COLO668 (cell line): ENCODE measurements at regions not wholly inside any gene's neighbourhood (a gene's known extent, or its start where the extent isn't known, plus 50 kb on each side); places are given as distances from the start of the nearest gene placed in this dataset.

Experiments
- DNase-seq: peaks from one replicate; lab custom pipeline; 2025; ENCODE audit not compliant: unreplicated experiment; lab: John Stamatoyannopoulos, UW

DNA sequence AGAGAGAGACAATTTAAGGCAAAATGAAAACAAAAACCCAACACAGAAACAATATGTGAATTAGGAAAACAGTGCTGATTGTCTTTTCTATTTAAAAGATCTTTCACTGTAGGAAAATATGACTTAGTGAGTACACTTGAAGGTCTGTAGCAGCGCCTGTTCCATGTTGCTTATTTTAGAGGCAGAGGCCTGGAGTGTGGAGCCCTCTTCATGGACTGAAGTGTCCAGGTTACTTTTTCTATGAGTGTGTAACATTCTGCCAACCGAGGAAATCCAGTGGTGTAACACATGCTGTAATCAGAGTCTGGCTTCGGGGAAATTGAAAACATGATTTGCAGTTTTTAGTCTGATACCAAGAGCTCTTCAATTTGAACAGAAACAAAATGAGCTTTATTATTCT is 64.0 kb upstream of the GPRIN3 start:
- no peak for DNase-seq

DNA sequence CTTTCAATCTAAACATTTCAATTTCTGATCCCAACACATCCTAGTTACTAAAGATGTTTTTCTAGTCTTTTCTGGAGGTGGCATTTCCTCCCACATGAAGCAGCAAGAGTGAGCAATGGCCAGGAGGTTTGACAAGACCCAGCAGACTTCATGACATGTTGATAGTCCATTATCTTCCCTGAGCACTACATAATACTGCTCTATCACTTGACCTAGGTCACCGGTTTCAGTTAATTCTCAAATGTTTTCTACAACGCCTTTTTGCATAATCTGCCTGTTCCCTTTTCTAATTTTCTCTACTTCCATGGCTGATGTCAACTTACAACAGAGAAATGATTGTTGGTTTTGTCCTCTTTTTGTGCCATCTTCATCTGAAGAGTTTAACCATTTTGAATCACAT is 62.0 kb upstream of the GPRIN3 start:
- DNase-seq, result no peak

DNA sequence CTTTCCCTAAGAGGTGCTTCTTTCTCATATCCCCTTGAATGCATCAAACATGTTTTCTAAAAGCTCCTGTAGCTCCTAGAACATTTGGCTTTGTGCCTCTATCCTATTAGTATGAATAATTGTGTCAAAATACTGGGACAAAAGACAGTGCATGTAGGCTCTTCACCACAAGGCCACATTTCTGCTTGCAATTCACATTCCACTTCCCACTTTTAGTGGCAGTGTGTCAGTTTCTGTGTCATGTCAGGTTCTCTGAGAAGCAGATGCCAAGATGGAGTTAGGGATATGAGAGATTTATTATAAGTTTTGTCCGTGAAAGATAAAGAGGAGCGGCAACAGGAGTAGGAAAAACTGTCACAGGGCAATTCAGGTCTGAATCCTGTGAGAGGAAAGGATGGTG is 61.3 kb upstream of the GPRIN3 start:
- no peak for DNase-seq

- DNase-seq, result no peak
These were observed 58.2 kb upstream of the GPRIN3 start for GRCh38 chr4:89365776-89366175.

DNA sequence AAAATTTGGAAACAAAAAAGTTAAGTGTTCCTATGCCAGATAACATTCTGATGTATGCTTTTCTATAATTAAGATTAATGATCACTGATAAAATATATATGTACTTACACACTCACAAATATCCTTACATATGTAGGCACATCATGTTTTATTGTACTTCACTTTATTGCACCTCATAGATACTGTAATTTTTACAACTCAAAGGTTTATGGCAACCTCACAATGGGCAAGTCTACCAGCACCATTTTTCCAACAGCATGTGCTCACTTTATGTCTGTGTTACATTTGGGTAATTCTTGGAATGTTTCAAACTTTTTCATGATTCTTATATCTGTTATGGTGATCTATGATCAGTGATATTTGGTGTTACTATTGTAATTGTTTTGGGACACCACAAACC is 57.8 kb upstream of the GPRIN3 start:
- DNase-seq, result no peak

DNA sequence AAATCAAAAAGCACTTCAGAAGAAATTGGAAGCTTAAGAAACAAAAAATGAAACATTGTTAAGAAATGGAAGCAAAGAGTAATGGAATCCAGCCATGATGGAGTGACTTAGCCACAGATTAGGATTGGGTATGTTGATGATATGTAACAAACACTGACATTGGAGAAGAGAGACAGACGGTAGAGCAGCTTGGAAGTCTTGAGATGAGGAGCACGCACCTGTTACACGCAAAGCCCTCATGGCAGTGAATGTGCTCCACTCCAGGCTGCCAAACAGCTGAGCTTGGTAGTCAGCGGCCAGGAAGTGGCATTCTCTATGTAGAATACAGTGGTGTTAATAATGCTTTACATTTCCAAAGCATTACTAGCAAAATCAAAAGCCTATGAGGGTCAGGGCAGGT is 56.9 kb upstream of the GPRIN3 start:
- DNase-seq, result no peak

DNA sequence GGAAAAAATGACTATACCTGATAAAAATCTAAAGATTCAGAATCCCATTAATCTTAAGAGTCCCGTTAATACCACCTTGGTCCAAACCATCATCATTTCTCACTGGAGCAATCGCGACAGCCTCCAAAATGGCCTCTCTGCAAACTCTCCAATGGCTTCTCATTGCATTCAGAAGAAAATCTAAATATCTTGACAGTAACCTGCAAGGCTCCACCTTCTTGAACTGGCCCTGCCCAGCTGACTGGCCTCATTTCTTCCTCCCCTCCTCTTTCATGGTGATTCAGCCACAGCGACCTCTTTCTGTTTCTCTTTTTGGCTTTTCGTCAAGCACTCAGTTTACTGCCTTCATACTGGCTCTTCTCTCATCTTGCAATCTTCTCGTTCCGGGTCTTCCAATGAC is 56.2 kb upstream of the GPRIN3 start:
- no peak for DNase-seq

DNA sequence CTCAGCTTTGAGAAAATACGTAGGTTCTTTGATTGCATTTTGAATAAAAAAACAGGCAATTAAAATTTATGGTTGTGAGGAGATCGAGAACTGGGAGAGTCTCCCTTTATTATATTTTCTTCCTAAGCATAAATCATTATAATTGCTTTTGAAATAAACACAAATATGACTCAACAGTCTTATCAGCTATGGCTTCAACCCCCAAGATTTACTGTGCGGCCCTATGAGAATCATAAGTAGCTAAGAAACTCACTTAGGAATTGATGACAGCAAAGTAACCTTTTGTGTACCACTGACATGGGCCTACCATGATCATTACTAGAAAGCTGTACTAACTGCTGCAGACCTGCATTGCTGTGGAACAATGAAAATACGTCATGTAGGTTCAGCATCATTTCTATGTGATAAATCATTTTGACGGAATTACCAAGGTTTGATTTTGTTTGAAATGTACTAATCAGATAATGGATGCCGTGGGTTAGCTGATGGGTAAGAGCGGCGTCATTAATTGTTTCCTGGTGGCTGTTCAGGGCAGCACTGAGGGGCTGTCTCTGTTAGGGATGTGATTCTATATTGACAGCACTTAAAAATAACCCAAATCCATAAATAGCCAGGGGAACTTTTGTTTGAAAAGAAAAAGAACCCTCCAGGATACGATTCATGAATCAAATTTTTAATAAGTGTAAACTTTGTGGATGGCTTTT is 51.5 kb upstream of the GPRIN3 start:
- DNase-seq, result no peak

- DNase-seq, result no peak
These were observed 50.2 kb upstream of the GPRIN3 start for GRCh38 chr4:89357787-89358186.
